ENCODE measurements at regions not wholly inside any gene's neighbourhood (a gene's known extent, or its start where the extent isn't known, plus 50 kb on each side); places are given as distances from the start of the nearest gene placed in this dataset.

- TF ChIP-seq POLR2AphosphoS5 (IDR thresholded peaks at IDR 0.05; ENCODE audit: borderline replicate concordance, low read depth, low read length) (no peak), EZH2 (IDR thresholded peaks at IDR 0.05) (no peak)
Observed at GRCh38 chr9:79911724-79912123, 340.0 kb downstream of the TLE4 start.
